ENCODE measurements at regions not wholly inside any gene's neighbourhood (a gene's known extent, or its start where the extent isn't known, plus 50 kb on each side); places are given as distances from the start of the nearest gene placed in this dataset.

DNA sequence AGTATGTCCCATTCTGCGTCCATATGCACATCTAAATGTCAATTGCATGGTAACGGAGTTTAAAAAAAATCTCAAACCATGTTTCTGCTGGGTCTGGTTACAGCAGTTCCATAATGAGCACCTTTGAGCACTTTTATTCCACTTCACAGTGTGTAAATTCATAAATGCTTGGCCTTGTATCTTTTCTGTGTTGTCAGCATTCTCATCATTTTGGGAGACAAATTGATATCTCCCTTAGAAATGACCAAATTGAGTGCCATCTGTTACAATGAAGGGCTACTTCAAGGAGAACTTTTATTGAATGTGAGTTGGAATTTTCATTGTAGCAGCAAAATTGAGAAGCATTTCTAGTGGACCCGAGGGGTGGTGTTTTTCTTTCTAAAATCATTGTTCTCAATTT is 432.9 kb upstream of the PCDH9 start:
- DNase-seq (ENCODE audit: low spot score), result no peak
- H3K4me1 ChIP-seq (replicated peaks), result no peaks in the 10 kb centered on the region
- no peaks in the 10 kb centered on the region for H3K27me3 ChIP-seq (replicated peaks; ENCODE audit: insufficient read depth)
- TF ChIP-seq POLR2A (IDR thresholded peaks at IDR 0.05) (no peak), POLR2AphosphoS5 (IDR thresholded peaks at IDR 0.05) (no peak)
- TF ChIP-seq, protein P1, sequence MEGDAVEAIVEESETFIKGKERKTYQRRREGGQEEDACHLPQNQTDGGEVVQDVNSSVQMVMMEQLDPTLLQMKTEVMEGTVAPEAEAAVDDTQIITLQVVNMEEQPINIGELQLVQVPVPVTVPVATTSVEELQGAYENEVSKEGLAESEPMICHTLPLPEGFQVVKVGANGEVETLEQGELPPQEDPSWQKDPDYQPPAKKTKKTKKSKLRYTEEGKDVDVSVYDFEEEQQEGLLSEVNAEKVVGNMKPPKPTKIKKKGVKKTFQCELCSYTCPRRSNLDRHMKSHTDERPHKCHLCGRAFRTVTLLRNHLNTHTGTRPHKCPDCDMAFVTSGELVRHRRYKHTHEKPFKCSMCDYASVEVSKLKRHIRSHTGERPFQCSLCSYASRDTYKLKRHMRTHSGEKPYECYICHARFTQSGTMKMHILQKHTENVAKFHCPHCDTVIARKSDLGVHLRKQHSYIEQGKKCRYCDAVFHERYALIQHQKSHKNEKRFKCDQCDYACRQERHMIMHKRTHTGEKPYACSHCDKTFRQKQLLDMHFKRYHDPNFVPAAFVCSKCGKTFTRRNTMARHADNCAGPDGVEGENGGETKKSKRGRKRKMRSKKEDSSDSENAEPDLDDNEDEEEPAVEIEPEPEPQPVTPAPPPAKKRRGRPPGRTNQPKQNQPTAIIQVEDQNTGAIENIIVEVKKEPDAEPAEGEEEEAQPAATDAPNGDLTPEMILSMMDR (IDR thresholded peaks at IDR 0.05), result no peak
- no peak overlapping the region for H3K4me3 ChIP-seq
- H3K27ac ChIP-seq, result no peak overlapping the region
- intact Hi-C loops (cut with DNase I), result no loop called here
- WGBS, result 74% methylated on average over 3 of the region's 3 CpGs
- H3K9me3 ChIP-seq, result no peaks in the 10 kb centered on the region
- no peaks in the 10 kb centered on the region for H3K36me3 ChIP-seq

DNA sequence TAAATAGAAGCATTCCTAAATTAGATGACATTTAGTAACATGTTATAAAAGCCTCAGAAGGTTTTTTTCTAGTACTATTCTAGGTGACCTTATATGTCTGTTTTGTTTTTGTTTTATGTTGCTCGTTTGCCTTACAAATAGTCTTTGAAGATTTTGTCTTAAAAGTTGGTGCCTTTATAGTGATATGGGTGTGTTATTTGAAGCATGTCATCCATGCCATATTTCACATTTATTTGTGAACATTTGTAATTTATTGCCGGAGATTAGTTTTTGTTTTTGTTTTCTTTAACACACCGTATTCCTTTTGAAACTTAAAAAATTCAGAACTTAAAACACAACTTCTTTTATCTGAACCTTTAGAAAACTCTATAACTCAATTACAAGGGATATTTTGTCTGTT is 422.8 kb upstream of the PCDH9 start:
- Histone ChIP-seq H3K4me1 (replicated peaks) (no peaks in the 10 kb centered on the region), H3K36me3 (no peaks in the 10 kb centered on the region), H3K27me3 (replicated peaks; ENCODE audit: insufficient read depth) (no peaks in the 10 kb centered on the region), H3K4me3 (no peak overlapping the region), H3K9me3 (no peaks in the 10 kb centered on the region), H3K27ac (no peak overlapping the region)
- DNase-seq (ENCODE audit: low spot score), result no peak
- TF ChIP-seq, protein P1 (IDR thresholded peaks at IDR 0.05), result no peak
- no peak for TF ChIP-seq POLR2A (IDR thresholded peaks at IDR 0.05)
- no peak for TF ChIP-seq POLR2AphosphoS5 (IDR thresholded peaks at IDR 0.05)
- 26% methylated on average over 3 of the region's 3 CpGs for WGBS
- intact Hi-C loops (cut with DNase I), result no loop called here

DNA sequence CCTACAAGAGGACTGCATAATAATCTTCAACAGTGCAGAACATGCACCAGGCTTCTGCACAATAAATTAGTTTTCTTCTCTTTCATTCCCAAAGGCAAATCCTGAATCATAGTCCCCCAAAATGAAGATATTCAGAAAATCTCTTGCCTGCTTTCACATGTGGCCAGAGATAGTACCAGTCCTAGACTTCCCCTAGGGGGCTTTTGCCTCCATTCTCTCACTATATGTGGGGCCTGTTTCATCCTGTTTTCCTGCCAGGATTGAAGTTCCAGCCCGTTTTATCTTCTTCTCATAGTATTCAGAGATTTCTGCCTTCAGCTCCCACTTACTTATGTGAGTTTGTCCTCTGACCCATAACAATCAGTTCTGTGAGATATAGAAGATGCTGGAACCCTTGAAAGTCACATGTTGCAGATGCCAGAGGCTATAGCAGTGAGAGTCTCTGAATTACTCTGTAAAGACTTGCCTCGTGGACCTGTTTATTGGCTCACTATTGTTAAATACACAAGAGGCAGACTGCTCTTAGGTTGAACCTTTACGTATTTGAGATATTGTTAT is 421.9 kb upstream of the PCDH9 start:
- intact Hi-C loops (cut with DNase I), result no loop called here
- TF ChIP-seq POLR2AphosphoS5 (IDR thresholded peaks at IDR 0.05) (no peak), POLR2A (IDR thresholded peaks at IDR 0.05) (no peak)
- TF ChIP-seq, protein P1 (IDR thresholded peaks at IDR 0.05), result no peak
- H3K9me3 ChIP-seq, result no peaks in the 10 kb centered on the region
- no peak overlapping the region for H3K4me3 ChIP-seq
- H3K36me3 ChIP-seq, result no peaks in the 10 kb centered on the region
- no peaks in the 10 kb centered on the region for H3K4me1 ChIP-seq (replicated peaks)
- H3K27ac ChIP-seq, result no peak overlapping the region
- 27% methylated on average over 3 of the region's 3 CpGs for WGBS
- no peaks in the 10 kb centered on the region for H3K27me3 ChIP-seq (replicated peaks; ENCODE audit: insufficient read depth)
- DNase-seq (ENCODE audit: low spot score), result no peak

DNA sequence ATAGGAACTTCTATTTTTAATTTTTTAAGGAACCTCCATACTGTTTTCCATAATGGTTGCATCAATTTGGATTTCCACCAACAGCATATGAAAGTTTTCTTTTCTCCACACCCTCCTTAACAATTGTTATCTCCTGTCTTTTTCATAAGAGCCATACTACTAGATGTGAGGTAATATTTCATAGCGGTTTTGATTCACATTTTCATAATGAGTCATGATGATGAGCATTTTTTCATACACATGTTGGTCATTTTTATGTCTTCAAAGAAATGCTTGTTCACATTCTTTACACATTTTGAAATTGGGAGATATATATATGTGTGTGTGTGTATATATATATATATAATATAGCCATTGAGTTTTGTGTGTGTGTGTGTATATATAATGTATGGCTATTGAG is 420.3 kb upstream of the PCDH9 start:
- Histone ChIP-seq H3K36me3 (no peaks in the 10 kb centered on the region), H3K4me1 (replicated peaks) (no peaks in the 10 kb centered on the region), H3K27ac (no peak overlapping the region), H3K4me3 (no peak overlapping the region), H3K27me3 (replicated peaks; ENCODE audit: insufficient read depth) (no peaks in the 10 kb centered on the region), H3K9me3 (no peaks in the 10 kb centered on the region)
- TF ChIP-seq, protein P1 (IDR thresholded peaks at IDR 0.05), result no peak
- TF ChIP-seq POLR2AphosphoS5 (IDR thresholded peaks at IDR 0.05) (no peak), POLR2A (IDR thresholded peaks at IDR 0.05) (no peak)
- intact Hi-C loops (cut with DNase I), result no loop called here
- 100% methylated on average over 1 of the region's 1 CpG for WGBS
- DNase-seq (ENCODE audit: low spot score), result no peak

DNA sequence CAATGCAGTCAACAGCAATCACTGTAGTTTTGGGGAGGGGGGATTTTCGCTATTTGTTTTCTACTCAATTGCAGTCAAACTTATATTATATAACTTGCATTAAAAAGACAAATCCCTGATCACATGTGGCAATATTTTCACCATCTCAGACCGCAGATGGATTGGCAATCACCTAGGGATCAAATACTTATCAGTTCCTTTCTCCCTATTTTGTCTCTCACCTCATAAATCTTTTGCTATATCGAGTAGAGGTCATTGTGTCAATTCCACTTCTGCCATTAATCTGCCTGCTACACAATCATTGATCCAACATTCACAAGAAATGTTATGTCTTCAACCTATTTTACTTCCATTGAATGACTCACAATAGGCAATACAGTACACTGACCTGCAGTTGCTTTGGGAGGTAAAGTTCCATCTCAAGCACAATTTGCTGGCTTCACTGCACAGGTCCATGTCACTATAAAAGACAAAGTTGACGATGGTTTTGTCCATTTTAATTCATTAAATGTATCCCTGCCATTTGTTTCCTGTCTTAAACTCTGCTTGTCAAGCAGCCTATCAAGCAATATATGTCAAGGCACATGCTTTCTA is 415.8 kb upstream of the PCDH9 start:
- DNase-seq (ENCODE audit: low spot score), result no peak
- H3K4me1 ChIP-seq (replicated peaks), result no peaks in the 10 kb centered on the region
- WGBS, result 77% methylated on average over 4 of the region's 4 CpGs
- H3K27ac ChIP-seq, result no peak overlapping the region
- no peak overlapping the region for H3K4me3 ChIP-seq
- intact Hi-C loops (cut with DNase I), result no loop called here
- no peaks in the 10 kb centered on the region for H3K9me3 ChIP-seq
- no peaks in the 10 kb centered on the region for H3K27me3 ChIP-seq (replicated peaks; ENCODE audit: insufficient read depth)
- TF ChIP-seq, protein P1 (IDR thresholded peaks at IDR 0.05), result no peak
- TF ChIP-seq POLR2AphosphoS5 (IDR thresholded peaks at IDR 0.05), result no peak
- TF ChIP-seq POLR2A (IDR thresholded peaks at IDR 0.05), result no peak
- no peaks in the 10 kb centered on the region for H3K36me3 ChIP-seq
